ENCODE measurements at regions not wholly inside any gene's neighbourhood (a gene's known extent, or its start where the extent isn't known, plus 50 kb on each side); places are given as distances from the start of the nearest gene placed in this dataset.

- intact Hi-C loops (cut with DNase I): no loop called here
- DNase-seq (ENCODE audit: low spot score): no peak
These were observed 355.4 kb downstream of the BRINP2 start for GRCh38 chr1:177526201-177526600.

GRCh38 chr1:177525176-177525575 is 354.4 kb downstream of the BRINP2 start:
- intact Hi-C loops (cut with DNase I): no loop called here
- DNase-seq (ENCODE audit: low spot score): no peak

- intact Hi-C loops (cut with DNase I): no loop called here
- no peak for DNase-seq (ENCODE audit: low spot score)
These were observed 346.8 kb downstream of the BRINP2 start for GRCh38 chr1:177517546-177517945.

GRCh38 chr1:177514207-177514606 is 343.4 kb downstream of the BRINP2 start:
- intact Hi-C loops (cut with DNase I): no loop called here

GRCh38 chr1:177511036-177511435 is 340.3 kb downstream of the BRINP2 start:
- DNase-seq (ENCODE audit: low spot score): no peak
- intact Hi-C loops (cut with DNase I): no loop called here

More at GRCh38 chr1:177514207-177514606, 343.4 kb downstream of the BRINP2 start:
- DNase-seq (ENCODE audit: low spot score): no peak

GRCh38 chr1:177505905-177506590 is 335.3 kb downstream of the BRINP2 start:
- DNase-seq (ENCODE audit: low spot score): no peak

GRCh38 chr1:177495878-177496277 is 325.1 kb downstream of the BRINP2 start:
- intact Hi-C loops (cut with DNase I): no loop called here
- DNase-seq (ENCODE audit: low spot score): no peak

More at GRCh38 chr1:177505905-177506590, 335.3 kb downstream of the BRINP2 start:
- intact Hi-C loops (cut with DNase I): no loop called here

- DNase-seq (ENCODE audit: low spot score): no peak
- intact Hi-C loops (cut with DNase I): no loop called here
These were observed 320.0 kb downstream of the BRINP2 start for GRCh38 chr1:177490786-177491185.

- intact Hi-C loops (cut with DNase I): no loop called here
- DNase-seq (ENCODE audit: low spot score): no peak
These were observed 319.4 kb downstream of the BRINP2 start for GRCh38 chr1:177490036-177490639.

- no peak for DNase-seq (ENCODE audit: low spot score)
- intact Hi-C loops (cut with DNase I): no loop called here
These were observed 318.0 kb downstream of the BRINP2 start for GRCh38 chr1:177488722-177489121.

- intact Hi-C loops (cut with DNase I): no loop called here
These were observed 316.7 kb downstream of the BRINP2 start for GRCh38 chr1:177487481-177487880.

GRCh38 chr1:177480741-177481305 is 310.1 kb downstream of the BRINP2 start:
- no peak for DNase-seq (ENCODE audit: low spot score)
- intact Hi-C loops (cut with DNase I): no loop called here

More at GRCh38 chr1:177487481-177487880, 316.7 kb downstream of the BRINP2 start:
- DNase-seq (ENCODE audit: low spot score): no peak

GRCh38 chr1:177479600-177479999 is 308.8 kb downstream of the BRINP2 start:
- intact Hi-C loops (cut with DNase I): no loop called here
- no peak for DNase-seq (ENCODE audit: low spot score)

GRCh38 chr1:177476676-177477075 is 305.9 kb downstream of the BRINP2 start:
- no peak for DNase-seq (ENCODE audit: low spot score)
- intact Hi-C loops (cut with DNase I): no loop called here

- no peak for DNase-seq (ENCODE audit: low spot score)
- intact Hi-C loops (cut with DNase I): no loop called here
These were observed 301.8 kb downstream of the BRINP2 start for GRCh38 chr1:177472567-177472966.

- intact Hi-C loops (cut with DNase I): no loop called here
- DNase-seq (ENCODE audit: low spot score): no peak
These were observed 300.5 kb downstream of the BRINP2 start for GRCh38 chr1:177471244-177471643.

- DNase-seq (ENCODE audit: low spot score): no peak
- intact Hi-C loops (cut with DNase I): no loop called here
These were observed 298.8 kb downstream of the BRINP2 start for GRCh38 chr1:177469519-177469918.

- intact Hi-C loops (cut with DNase I): no loop called here
- DNase-seq (ENCODE audit: low spot score): no peak
These were observed 295.5 kb downstream of the BRINP2 start for GRCh38 chr1:177466286-177466685.

- DNase-seq (ENCODE audit: low spot score): no peak
- intact Hi-C loops (cut with DNase I): no loop called here
These were observed 293.9 kb downstream of the BRINP2 start for GRCh38 chr1:177464686-177465085.

- intact Hi-C loops (cut with DNase I): no loop called here
- no peak for DNase-seq (ENCODE audit: low spot score)
These were observed 280.4 kb downstream of the BRINP2 start for GRCh38 chr1:177451191-177451590.
